H9 (cell line): ENCODE measurements at regions not wholly inside any gene's neighbourhood (a gene's known extent, or its start where the extent isn't known, plus 50 kb on each side); places are given as distances from the start of the nearest gene placed in this dataset.

Source experiments
- DNase-seq: peaks from one replicate; pipeline ENCODE4 v3.0.0-alpha.2; 2017
- H2AFZ ChIP-seq: one replicate; pipeline ENCODE4 v1.6.1; 2013; ENCODE audit warnings: mild to moderate bottlenecking, low read length, control low read depth, moderate library complexity
- H2AK5ac ChIP-seq: 2 replicates; pipeline ENCODE4 v1.6.1; 2013; ENCODE audit warnings: low read length, control low read depth, mixed read lengths; ENCODE audit not compliant: insufficient read length
- H2BK120ac ChIP-seq: one replicate; pipeline ENCODE4 v1.6.1; 2013; ENCODE audit warnings: low read depth, mild to moderate bottlenecking, low read length, control low read depth, inconsistent platforms; ENCODE audit not compliant: poor library complexity, severe bottlenecking
- H2BK12ac ChIP-seq: 2 replicates; pipeline ENCODE4 v1.6.1; 2013; ENCODE audit warnings: low read length, control low read depth, mixed read lengths, low read depth; ENCODE audit not compliant: insufficient read length
- H2BK15ac ChIP-seq: 2 replicates; pipeline ENCODE4 v1.6.1; 2013; ENCODE audit warnings: low read depth, low read length, control low read depth
- H2BK20ac ChIP-seq: one replicate; pipeline ENCODE4 v1.6.1; 2013; ENCODE audit warnings: low read depth, mild to moderate bottlenecking, low read length, control low read depth, inconsistent platforms; ENCODE audit not compliant: poor library complexity, severe bottlenecking
- H2BK5ac ChIP-seq: 2 replicates; pipeline ENCODE4 v1.6.1; 2013; ENCODE audit warnings: low read length, control low read depth, mixed read lengths; ENCODE audit not compliant: insufficient read length
- H3K14ac ChIP-seq: 2 replicates; pipeline ENCODE4 v1.6.1; 2013; ENCODE audit warnings: low read length, control low read depth; ENCODE audit not compliant: insufficient read depth
- H3K18ac ChIP-seq: 2 replicates; pipeline ENCODE4 v1.6.1; 2013; ENCODE audit warnings: low read depth, mild to moderate bottlenecking, mixed read lengths, low read length, control low read depth; ENCODE audit not compliant: insufficient read length
- H3K23ac ChIP-seq: 2 replicates; pipeline ENCODE4 v1.6.1; 2013; ENCODE audit warnings: low read length, control low read depth, mixed read lengths, low read depth; ENCODE audit not compliant: insufficient read length
- H3K23me2 ChIP-seq: 2 replicates; pipeline ENCODE4 v1.6.1; 2013; ENCODE audit warnings: low read depth, mild to moderate bottlenecking, mixed read lengths, low read length, control low read depth; ENCODE audit not compliant: insufficient read length, poor library complexity, severe bottlenecking
- H3K27ac ChIP-seq: 2 replicates; pipeline ENCODE4 v1.5.1; 2013; ENCODE audit warnings: low read length, control low read depth, mixed read lengths, low read depth; ENCODE audit not compliant: insufficient read length
- H3K27me3 ChIP-seq: 2 replicates; pipeline ENCODE4 v1.6.1; 2013; ENCODE audit warnings: low read length, control low read depth, inconsistent platforms; ENCODE audit not compliant: insufficient read depth
- H3K4ac ChIP-seq: 2 replicates; pipeline ENCODE4 v1.6.1; 2013; ENCODE audit warnings: low read depth, mild to moderate bottlenecking, control low read depth, inconsistent platforms, low read length, moderate library complexity
- H3K4me1 ChIP-seq: 2 replicates; pipeline ENCODE4 v1.6.1; 2013; ENCODE audit warnings: low read length, control low read depth, inconsistent platforms; ENCODE audit not compliant: insufficient read depth
- H3K4me2 ChIP-seq: 2 replicates; pipeline ENCODE4 v1.6.1; 2013; ENCODE audit warnings: low read length, control low read depth, mixed read lengths; ENCODE audit not compliant: insufficient read length, insufficient read depth
- H3K56ac ChIP-seq: 2 replicates; pipeline ENCODE4 v1.6.1; 2013; ENCODE audit warnings: low read depth, mild to moderate bottlenecking, mixed read lengths, low read length, control low read depth; ENCODE audit not compliant: insufficient read length
- H3K79me1 ChIP-seq: 2 replicates; pipeline ENCODE4 v1.6.1; 2013; ENCODE audit warnings: low read depth, mild to moderate bottlenecking, moderate library complexity, low read length, control low read depth, inconsistent platforms; ENCODE audit not compliant: insufficient read depth, poor library complexity, severe bottlenecking
- H3K79me2 ChIP-seq: 2 replicates; pipeline ENCODE4 v1.6.1; 2013; ENCODE audit warnings: low read length, control low read depth, inconsistent platforms; ENCODE audit not compliant: insufficient read depth
- H3K9ac ChIP-seq: 2 replicates; pipeline ENCODE4 v1.6.1; 2013; ENCODE audit warnings: low read length, control low read depth, mixed read lengths; ENCODE audit not compliant: insufficient read length; ENCODE audit errors: extremely low read depth
- H3K9me3 ChIP-seq: one replicate; pipeline ENCODE4 v1.6.1; 2013; ENCODE audit warnings: low read depth, low read length, inconsistent platforms; ENCODE audit not compliant: control insufficient read depth
- H3T11ph ChIP-seq: one replicate; pipeline ENCODE4 v1.6.1; 2013; ENCODE audit warnings: mild to moderate bottlenecking, low read length, control low read depth, inconsistent platforms
- H4K20me1 ChIP-seq: one replicate; pipeline ENCODE4 v1.6.1; 2013; ENCODE audit not compliant: control insufficient read depth, insufficient read length, insufficient read depth
- H4K5ac ChIP-seq: 2 replicates; pipeline ENCODE4 v1.6.1; 2013; ENCODE audit warnings: low read depth, mild to moderate bottlenecking, mixed read lengths, low read length, control low read depth; ENCODE audit not compliant: insufficient read length
- H4K8ac ChIP-seq: replicated peaks from 2 replicates; pipeline ENCODE4 v1.6.1; 2013; ENCODE audit warnings: low read length, control low read depth, mixed read lengths, low read depth; ENCODE audit not compliant: insufficient read length
- H4K91ac ChIP-seq: 2 replicates; pipeline ENCODE4 v1.6.1; 2013; ENCODE audit warnings: low read depth, mild to moderate bottlenecking, moderate library complexity, mixed read lengths, low read length, control low read depth; ENCODE audit not compliant: insufficient read length
- H3K27ac Mint-ChIP-seq, 3 experiments: 2 replicates in 2 of 3; 3 replicates in 1 of 3; pipeline ENCODE4 v1.8.0; 2020 to 2021; ENCODE audit warnings: mixed read lengths in 3 of 3, mild to moderate bottlenecking in 1 of 3, moderate library complexity in 1 of 3
- H3K27me3 Mint-ChIP-seq: 2 replicates; pipeline ENCODE4 v1.8.0; 2021; ENCODE audit warnings: low read depth, mild to moderate bottlenecking, moderate library complexity, mixed read lengths
- H3K36me3 Mint-ChIP-seq, 3 experiments: 2 replicates in 2 of 3; 3 replicates in 1 of 3; pipeline ENCODE4 v1.8.0; 2020 to 2021; ENCODE audit warnings: low read depth in 3 of 3, mixed read lengths in 3 of 3; ENCODE audit not compliant: insufficient read depth in 1 of 3
- H3K4me1 Mint-ChIP-seq, 2 experiments: 2 replicates each; pipeline ENCODE4 v1.8.0; 2020; ENCODE audit warnings: mixed read lengths in 2 of 2
- H3K4me3 Mint-ChIP-seq, 2 experiments: 2 replicates in 1 of 2; 3 replicates in 1 of 2; pipeline ENCODE4 v1.8.0; 2020 to 2021; ENCODE audit warnings: mild to moderate bottlenecking in 2 of 2, mixed read lengths in 2 of 2, moderate library complexity in 1 of 2
- H3K9me3 Mint-ChIP-seq, 2 experiments: 2 replicates in 1 of 2; 3 replicates in 1 of 2; pipeline ENCODE4 v1.8.0; 2020; ENCODE audit warnings: mild to moderate bottlenecking in 2 of 2, mixed read lengths in 2 of 2, moderate library complexity in 1 of 2
- CTCF ChIP-seq: fragments of 200-600 bp; sonication (generic); conservative IDR thresholded peaks from 3 replicates; pipeline ENCODE4 v1.8.0; 2021; ENCODE audit warnings: antibody characterized with exemption, mild to moderate bottlenecking
- WGBS: extraction: QIAGEN DNeasy Blood & Tissue Kit; methylation state at CpG from one replicate; pipeline ENCODE4 v1.1.7; 2013; ENCODE audit warnings: missing lambda C conversion rate, low lambda C conversion rate, mixed read lengths; ENCODE audit not compliant: insufficient read length; ENCODE audit errors: extremely low coverage; 5-methylcytosine and 5-hydroxymethylcytosine counted together

DNA sequence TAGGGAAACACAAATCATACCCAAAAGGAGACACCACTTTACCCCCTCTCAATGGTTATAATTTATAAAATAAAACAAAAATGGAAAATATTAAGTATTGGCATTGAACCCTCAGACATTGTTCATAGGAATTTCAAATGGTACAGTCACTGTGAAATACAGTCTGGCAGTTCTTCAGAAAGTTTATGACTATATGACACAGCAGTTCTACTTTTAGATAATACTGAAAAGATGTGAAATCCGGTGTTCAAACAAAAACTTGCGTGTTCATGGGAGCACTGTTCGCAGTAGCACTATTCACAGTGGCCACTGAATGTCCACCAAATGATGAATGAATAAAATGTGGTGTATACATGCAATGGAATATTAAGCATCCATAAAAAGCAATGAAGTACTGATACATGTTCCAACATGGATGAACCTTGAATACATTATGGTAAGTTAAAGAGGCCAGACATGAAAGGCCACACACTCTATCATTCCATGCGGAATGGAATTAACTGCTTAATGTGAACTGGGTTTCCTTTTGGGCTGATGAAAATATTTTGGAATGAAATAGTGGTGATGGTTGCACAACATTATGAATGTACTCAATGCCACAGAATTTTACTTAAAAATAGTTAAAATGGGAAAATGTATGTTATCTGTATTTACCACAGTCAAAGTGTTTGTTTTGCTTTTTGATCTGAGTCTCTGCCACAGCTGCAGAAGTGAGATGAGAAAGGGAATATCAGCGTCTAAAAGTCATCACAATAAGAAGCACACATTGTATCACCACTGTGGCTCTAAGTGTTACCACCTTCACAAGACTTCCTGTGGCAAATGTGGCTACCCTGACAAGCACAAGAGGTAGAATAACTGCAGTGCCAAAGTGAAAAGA is 864.6 kb downstream of the SUCLG1 start:
- no peak overlapping the region for H3K23ac ChIP-seq
- no peak overlapping the region for H3K56ac ChIP-seq
- H4K91ac ChIP-seq, result no peak overlapping the region
- H3K14ac ChIP-seq, result no peak overlapping the region
- Mint-ChIP-seq H3K36me3 (peaks cover 0 to 2% (median under 1%) of the 10 kb centered on the region in 3 experiments; a peak in 5 of 7 replicates), H3K27me3 (no peaks in the 10 kb centered on the region), H3K27ac (no peak overlapping the region), H3K4me3 (no peak overlapping the region), H3K4me1 (peaks cover 0 to 2% of the 10 kb centered on the region in 2 experiments; a peak in 2 of 4 replicates), H3K9me3 (peaks cover 3% of the 10 kb centered on the region in 2 experiments; a peak in 3 of 5 replicates)
- no peaks in the 10 kb centered on the region for H4K20me1 ChIP-seq
- no peaks in the 10 kb centered on the region for H3K27me3 ChIP-seq
- H3K23me2 ChIP-seq, result no peaks in the 10 kb centered on the region
- WGBS, result no CpG with 5 or more reads among the region's 5 CpGs
- no peak overlapping the region for H3K27ac ChIP-seq
- H3K9ac ChIP-seq, result no peak overlapping the region
- H2BK5ac ChIP-seq, result no peak overlapping the region
- H3K4ac ChIP-seq, result no peak overlapping the region
- H2BK120ac ChIP-seq, result no peak overlapping the region
- H3T11ph ChIP-seq, result no peak overlapping the region
- H4K8ac ChIP-seq, result no peak overlapping the region
- H3K79me2 ChIP-seq, result no peaks in the 10 kb centered on the region
- H2BK15ac ChIP-seq, result no peak overlapping the region
- H3K79me1 ChIP-seq, result no peaks in the 10 kb centered on the region
- no peak overlapping the region for H2AK5ac ChIP-seq
- no peak for TF ChIP-seq CTCF
- H3K9me3 ChIP-seq, result no peaks in the 10 kb centered on the region
- H2BK20ac ChIP-seq, result no peak overlapping the region
- H4K5ac ChIP-seq, result no peak overlapping the region
- DNase-seq, result no peak
- no peak overlapping the region for H3K18ac ChIP-seq
- no peak overlapping the region for H2BK12ac ChIP-seq
- no peak overlapping the region for H2AFZ ChIP-seq
- H3K4me1 ChIP-seq, result no peaks in the 10 kb centered on the region
- no peak overlapping the region for H3K4me2 ChIP-seq
